Activated naive CD4-positive, alpha-beta T cell treated with anti-CD3 and anti-CD28 coated beads, Interleukin-2, amount 50 U/mL, for 72 hours (primary cell): ENCODE measurements at regions not wholly inside any gene's neighbourhood (a gene's known extent, or its start where the extent isn't known, plus 50 kb on each side); places are given as distances from the start of the nearest gene placed in this dataset.

Source experiments
- ATAC-seq, 2 donors: fragments of 150-1000 bp; cut with Tn5 transposase; 2 replicates each; pipeline ENCODE4 v1.10.0; 2021; ENCODE audit warnings: mild to moderate bottlenecking in 2 of 2, moderate library complexity in 2 of 2
- DNase-seq, 2 donors: peaks; one replicate each; pipeline ENCODE4 v3.0.0; 2021 to 2022; ENCODE audit warnings: low spot score in 2 of 2
- H3K27ac Mint-ChIP-seq, 2 donors: one replicate each; pipeline ENCODE4 v1.8.0; 2022; ENCODE audit warnings: mild to moderate bottlenecking in 2 of 2, mixed read lengths in 2 of 2
- H3K36me3 Mint-ChIP-seq, 2 donors: one replicate each; pipeline ENCODE4 v1.8.0; 2022; ENCODE audit warnings: mixed read lengths in 2 of 2
- H3K9me3 Mint-ChIP-seq, 2 donors: one replicate each; pipeline ENCODE4 v1.8.0; 2022; ENCODE audit warnings: mixed read lengths in 2 of 2

DNA sequence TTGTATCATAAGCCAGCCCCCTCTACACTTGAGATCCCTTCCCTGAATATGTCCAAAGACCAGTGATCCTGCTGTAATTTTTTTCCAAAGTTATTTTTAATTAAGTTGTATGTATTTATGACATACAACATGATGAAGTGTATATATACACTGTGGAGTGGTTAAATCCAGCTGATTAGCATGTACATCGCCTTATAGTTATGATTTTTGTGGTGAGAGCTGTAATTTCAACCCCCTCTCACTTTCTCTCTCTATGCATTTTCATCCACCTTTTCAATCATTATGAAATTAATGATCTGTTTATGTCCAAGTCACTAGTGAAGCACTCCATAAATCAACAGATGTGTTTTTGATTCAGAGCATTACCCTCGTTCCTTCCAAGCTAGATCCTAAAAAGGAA, 85.3 kb downstream of the KCTD12 start:
- Mint-ChIP-seq H3K27ac (no peak overlapping the region), H3K9me3 (no peaks in the 10 kb centered on the region), H3K36me3 (no peaks in the 10 kb centered on the region)
- ATAC-seq = no peak
- no peak for DNase-seq

DNA sequence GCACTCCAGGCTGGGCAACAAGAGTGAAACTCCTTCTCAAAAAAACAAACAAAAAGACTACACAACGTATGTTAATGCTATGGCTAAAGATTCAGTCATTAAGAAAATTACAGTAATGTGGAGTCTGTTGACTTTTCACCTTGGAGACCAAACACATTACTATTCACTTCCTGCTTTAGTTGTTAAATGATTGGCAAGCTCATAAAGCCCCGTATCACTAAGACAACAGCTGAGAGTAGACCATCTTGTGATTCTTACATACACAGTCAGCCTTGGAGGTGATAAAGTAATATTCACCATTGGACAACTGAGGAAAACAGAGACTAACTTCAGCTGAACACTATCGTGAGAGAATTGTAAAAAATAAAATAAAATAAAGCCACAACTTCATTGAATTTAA, 86.5 kb downstream of the KCTD12 start:
- no peaks in the 10 kb centered on the region for H3K9me3 Mint-ChIP-seq
- no peaks in the 10 kb centered on the region for H3K36me3 Mint-ChIP-seq
- H3K27ac Mint-ChIP-seq = no peak overlapping the region
- ATAC-seq (peak in 1 of 2 donors; percentile 64), DNase-seq (no peak)

DNA sequence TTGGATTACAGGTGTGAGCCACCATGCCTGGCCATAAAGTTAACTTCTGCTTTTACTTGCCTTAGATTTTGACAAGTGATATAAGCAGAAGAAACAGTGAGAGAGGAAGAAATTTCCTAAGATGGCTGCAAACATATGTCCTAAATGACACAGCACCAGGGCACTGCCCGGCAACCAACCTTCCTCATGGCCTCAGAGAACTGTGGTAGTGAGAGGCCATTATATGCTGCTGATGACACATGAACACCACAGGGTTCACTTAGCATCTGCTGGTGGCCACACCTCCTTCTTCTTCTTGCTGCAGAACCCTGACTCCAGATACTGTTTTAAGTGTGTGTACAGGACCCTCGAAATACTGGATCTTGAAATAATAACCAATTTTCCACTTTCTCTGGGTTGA, 88.2 kb downstream of the KCTD12 start:
- ATAC-seq (no peak), DNase-seq (no peak)
- Mint-ChIP-seq H3K9me3 (no peaks in the 10 kb centered on the region), H3K36me3 (no peaks in the 10 kb centered on the region), H3K27ac (no peak overlapping the region)

DNA sequence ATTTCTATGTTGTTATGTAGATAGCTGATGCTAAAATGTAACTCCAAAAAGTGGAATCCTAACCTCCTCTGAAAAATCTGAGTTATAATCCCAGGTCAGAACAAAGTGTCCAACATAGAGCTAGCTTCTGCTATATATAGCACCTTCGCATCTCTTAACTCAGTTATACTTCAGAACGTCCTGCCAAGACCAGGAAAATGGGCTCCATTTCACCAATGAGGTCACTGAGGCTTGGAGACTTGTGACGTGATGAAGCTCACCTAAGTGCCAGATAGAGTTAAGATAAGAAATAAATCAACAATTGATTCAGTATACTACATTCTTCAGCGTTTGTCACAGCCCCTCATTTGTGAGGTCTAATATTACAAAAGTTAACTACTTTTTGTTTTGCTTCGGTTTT, 88.8 kb downstream of the KCTD12 start:
- Mint-ChIP-seq H3K36me3 (no peaks in the 10 kb centered on the region), H3K9me3 (no peaks in the 10 kb centered on the region), H3K27ac (no peak overlapping the region)
- DNase-seq (no peak), ATAC-seq (no peak)

DNA sequence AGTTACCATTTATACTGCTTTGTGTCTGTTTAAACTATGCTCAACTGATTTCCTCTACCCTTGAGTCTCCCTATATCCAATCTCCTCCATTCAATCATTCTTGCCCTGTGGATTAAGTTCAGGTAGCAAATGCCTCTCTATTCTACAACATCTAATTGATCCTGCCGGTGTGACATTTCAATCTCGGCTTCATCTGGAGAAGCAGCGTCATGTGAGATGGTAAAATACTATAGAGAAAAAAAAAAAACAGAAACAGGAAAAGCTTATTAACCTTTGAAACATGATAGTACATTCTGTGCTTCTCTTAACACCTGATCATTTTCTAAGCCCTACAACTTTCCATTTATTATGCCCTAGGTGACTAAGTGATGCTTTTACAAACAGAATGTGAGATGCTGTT, 89.4 kb downstream of the KCTD12 start:
- DNase-seq = no peak
- no peak for ATAC-seq
- H3K9me3 Mint-ChIP-seq = no peaks in the 10 kb centered on the region
- no peaks in the 10 kb centered on the region for H3K36me3 Mint-ChIP-seq
- H3K27ac Mint-ChIP-seq = no peak overlapping the region

DNA sequence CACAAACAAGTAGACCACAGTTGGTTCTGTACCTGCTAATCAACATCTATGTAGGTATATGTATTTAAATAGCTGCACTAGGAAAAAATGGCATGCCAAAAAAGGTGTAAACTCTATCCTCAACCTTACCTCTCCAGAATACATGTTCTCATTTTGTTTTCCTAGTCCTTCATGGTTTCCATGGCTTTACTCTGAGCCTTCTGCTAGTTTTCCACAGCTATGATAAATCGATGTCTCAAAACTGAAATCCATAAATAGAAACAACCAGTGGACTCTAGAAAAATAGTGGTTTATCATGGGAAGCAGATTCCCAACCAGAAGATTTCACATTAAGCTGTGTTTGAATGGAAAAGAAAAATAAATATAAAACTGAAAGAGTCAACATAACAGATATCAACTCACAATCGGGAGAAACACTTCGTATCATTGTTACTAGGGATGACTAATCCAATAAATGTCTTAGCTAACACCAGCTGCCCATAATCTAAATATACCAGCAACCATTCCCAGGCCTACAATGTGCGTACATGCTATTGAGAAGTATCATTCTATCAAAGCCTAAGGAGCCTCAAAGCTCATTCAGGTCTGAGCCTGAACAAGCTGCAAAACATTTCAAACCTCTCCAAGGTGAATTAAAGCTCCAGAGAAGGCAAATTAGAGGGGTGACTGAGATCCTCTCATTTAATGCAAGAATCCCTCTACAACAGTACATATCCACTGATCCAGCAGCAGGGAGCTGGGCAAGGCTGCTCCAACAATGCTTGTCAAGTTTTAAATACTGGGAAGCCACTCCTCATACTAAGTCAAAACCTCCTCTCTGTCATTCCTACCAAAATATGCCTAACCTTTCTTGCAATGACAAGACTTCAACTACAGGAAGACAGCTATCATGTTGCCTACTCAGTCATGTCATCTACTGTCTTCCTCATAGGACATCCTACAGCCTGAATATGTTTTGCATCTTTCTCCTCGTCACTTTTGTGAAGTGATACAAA, 90.2 kb downstream of the KCTD12 start:
- H3K27ac Mint-ChIP-seq = no peak overlapping the region
- DNase-seq (no peak), ATAC-seq (no peak)
- no peaks in the 10 kb centered on the region for H3K36me3 Mint-ChIP-seq
- H3K9me3 Mint-ChIP-seq = no peaks in the 10 kb centered on the region

DNA sequence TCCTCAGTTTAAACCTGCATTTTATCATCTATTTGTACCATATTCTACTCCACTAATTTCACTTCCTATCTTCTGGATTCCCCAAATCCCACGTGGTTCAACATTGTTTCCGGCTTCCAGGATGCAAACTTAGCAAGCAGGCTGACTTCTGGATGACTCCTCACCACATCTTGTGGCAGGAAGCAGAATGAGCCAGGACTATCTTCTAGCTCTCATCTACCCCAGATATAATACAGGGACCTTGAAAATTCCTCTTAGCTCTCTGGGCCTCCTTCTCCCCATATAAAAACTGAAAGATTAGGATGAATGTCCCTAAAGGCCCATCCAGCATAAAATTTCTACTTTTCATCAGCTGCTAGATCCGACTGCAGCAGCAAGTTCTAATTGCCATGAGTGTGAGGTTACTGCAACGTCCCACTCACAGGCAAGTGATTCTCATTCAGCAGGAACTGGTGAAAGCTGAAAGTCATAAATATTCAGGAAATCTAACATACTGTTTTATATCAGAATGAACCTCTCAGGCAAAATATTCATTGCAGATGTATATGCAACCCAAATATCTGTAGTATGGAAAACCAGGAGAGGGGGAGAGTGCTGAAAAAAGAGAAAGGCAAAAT, 93.4 kb downstream of the KCTD12 start:
- Mint-ChIP-seq H3K27ac (no peak overlapping the region), H3K36me3 (no peaks in the 10 kb centered on the region)
- no peak for ATAC-seq

DNA sequence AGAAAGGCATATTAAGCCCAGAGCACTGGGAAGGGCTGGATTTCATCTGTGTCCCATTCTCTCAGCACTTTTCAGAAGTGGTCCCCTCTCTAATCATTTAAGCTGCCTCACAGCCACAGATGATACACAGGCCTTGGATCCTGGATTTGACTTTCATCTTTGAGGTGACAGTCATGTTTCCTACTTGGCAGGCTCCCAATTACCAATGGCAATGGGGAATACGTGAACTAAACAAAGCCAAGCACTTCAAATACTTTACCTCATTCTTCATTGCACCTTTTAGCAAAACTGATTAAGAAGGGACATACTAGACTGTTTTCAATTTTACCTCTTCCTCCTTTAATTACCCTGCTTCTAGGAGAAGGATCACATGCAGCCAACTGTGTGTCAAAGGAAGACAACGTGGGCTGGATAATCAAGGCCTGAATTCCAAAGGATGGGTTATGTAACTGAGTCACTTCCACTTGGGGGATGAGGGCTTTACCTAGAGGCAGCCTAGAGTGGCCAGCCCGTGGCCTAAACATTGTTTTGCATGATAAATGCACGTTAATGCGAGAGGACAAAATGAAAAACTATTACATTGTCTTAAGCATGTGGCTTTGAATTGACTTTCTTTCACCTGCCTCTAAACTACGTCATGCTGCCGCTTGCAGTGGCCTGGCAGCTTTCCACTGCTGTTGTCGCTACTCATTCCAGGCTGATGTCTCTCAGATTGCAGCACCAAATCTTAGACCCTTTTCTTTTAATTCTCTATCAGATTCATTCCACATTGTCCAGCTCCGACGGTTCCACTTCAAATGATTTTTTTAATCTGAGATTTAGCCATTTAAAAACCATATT, 95.0 kb downstream of the KCTD12 start:
- DNase-seq = no peak
- H3K27ac Mint-ChIP-seq = no peak overlapping the region
- no peaks in the 10 kb centered on the region for H3K9me3 Mint-ChIP-seq
- H3K36me3 Mint-ChIP-seq = no peaks in the 10 kb centered on the region
- ATAC-seq = no peak

More for the DNA sequence above, 93.4 kb downstream of the KCTD12 start:
- no peak for DNase-seq
- no peaks in the 10 kb centered on the region for H3K9me3 Mint-ChIP-seq

DNA sequence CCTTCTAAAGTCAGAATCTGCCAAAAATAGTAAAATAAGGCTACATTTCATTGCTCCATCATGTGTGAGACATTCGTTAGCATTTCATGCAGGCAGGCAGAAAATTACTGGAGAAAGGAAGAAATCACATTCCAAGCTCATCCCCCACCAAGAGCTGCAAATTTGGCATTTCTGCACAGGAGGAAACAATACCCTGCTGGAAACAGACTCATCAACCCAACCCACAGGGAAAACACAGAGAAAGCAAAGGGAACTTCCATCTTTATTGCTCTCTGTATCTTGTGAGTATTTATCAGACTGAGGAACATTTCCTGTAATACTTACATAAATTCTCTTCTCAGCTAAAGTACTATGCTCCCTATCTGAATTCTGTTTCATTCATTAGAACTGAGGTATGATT, 95.7 kb downstream of the KCTD12 start:
- DNase-seq = no peak
- Mint-ChIP-seq H3K27ac (no peak overlapping the region), H3K36me3 (no peaks in the 10 kb centered on the region), H3K9me3 (no peaks in the 10 kb centered on the region)
- ATAC-seq = no peak

DNA sequence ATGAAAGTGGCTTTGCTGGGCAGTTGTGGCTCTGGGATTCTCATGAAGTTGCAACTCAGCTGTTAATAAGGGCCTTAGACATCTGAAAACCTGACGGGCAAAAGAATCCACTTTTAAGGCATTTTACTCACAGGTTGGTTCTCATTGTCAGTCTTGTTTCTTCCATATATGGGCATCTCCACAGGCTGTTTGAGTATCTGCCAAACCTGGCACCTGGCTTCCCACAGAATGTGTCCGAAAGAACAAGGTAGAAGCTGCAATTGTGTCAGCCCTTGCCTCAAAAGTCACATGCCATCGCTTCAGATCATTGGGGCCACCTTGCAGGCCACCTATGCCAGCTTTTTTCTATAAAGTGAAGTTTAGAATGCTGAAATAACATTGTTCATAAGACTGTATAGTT, 102.4 kb downstream of the KCTD12 start:
- no peaks in the 10 kb centered on the region for H3K9me3 Mint-ChIP-seq
- no peak for ATAC-seq
- H3K27ac Mint-ChIP-seq = no peak overlapping the region
- peaks cover 0 to 4% of the 10 kb centered on the region in 2 donors for H3K36me3 Mint-ChIP-seq
- DNase-seq = no peak

DNA sequence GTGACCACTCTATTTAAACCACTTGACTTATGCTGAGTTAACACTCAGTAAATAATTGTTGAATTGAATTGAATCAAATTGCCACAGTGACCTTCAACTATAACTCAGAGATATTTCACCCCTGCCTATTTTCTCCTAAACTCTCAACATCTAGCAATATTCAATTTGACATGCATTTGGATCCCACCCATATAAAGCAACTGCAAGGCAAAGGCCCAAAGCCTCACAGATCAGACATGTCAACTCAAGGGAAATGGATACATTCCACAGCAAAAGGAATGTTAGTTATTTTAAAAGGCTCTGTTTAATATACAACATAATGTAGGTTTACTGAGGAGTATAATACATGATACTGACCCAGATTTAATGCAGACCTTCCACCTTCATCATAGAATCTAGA, 107.4 kb downstream of the KCTD12 start:
- Mint-ChIP-seq H3K9me3 (no peaks in the 10 kb centered on the region), H3K36me3 (peaks cover 0 to 4% of the 10 kb centered on the region in 2 donors), H3K27ac (no peak overlapping the region)
- ATAC-seq (no peak), DNase-seq (no peak)

DNA sequence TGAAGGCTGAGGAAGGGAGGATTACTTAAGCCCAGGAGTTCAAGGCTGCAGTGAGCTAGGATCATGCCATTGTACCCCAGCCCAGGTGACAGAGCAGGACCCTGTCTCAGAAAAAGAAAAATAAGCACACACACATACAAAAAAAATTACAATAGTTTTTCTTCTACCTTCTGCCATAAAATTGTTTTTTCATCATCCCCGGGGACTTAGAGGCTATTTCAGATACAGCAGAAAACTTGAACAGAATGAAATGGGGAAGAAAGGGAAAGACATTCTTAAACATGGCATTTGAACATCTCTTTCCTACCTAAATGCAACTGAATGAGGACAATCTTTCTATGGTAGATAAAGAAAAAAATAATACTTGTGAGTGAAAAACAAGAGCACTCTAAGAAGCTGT, 109.1 kb downstream of the KCTD12 start:
- Mint-ChIP-seq H3K27ac (no peak overlapping the region), H3K9me3 (no peaks in the 10 kb centered on the region), H3K36me3 (peaks cover 0 to 4% of the 10 kb centered on the region in 2 donors)
- no peak for DNase-seq
- no peak for ATAC-seq

DNA sequence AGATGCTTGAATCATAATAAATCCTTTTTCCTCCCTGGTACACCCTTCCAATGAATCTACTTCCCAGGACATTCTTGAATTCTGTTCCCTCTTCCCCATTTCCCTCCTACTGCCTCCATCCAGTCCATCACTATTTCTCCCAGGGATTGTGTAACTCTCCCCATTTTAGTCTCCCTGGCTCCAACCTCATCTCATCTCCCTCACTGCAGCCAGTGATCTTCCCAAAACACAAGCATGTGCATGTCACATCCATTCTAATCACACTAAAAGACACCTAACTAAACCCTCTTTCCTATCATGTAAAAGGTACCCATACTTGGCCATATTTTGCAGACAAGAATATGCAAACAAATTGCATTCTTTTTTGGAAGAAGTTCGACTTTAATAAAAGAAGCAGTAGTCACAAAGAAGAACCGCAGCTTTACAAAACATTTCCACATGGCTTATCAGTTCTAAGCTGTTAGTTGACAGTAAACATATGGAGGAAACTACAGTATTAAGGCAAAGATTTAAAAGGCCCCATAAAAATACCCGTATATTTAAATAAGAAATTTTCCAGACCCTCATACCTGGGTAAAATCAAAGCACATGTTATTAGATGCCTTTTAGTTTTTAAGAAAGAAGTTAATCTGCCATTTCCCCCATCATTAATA, 111.0 kb downstream of the KCTD12 start:
- ATAC-seq (no peak), DNase-seq (no peak)
- Mint-ChIP-seq H3K9me3 (no peaks in the 10 kb centered on the region), H3K27ac (peak overlapping the region in 1 of 2 donors; percentile 2), H3K36me3 (no peaks in the 10 kb centered on the region)

DNA sequence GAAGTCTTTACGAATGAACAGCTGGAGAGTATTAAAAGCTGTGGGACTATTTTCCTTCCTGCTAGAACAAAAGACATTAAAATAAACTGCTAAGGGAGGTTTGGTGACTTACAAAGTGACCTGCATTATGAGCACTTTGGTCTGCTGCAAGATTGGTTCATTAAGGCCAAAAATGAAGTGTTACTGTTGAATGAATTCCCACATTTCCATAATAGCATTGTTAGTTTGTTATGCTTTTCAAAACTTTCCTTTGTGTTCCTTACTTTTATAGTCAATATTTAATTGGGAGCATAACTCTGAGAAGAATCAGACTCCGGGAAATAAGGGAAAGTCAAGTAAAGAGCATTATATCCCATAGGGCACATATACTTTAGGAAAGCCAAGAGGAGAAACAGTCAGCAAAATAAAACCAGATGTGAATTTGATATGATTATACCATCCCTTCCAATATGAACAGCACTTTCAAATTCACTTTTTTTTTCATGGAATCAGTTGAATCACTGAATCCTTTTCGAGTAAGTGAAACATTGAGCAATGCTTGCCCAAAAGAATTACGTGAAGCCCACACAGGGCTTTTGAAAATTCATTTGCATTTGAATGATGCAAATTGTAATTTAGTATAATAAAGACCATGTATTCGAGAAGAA, 112.6 kb downstream of the KCTD12 start:
- no peak for DNase-seq
- ATAC-seq = no peak
- Mint-ChIP-seq H3K36me3 (no peaks in the 10 kb centered on the region), H3K27ac (no peak overlapping the region), H3K9me3 (no peaks in the 10 kb centered on the region)

DNA sequence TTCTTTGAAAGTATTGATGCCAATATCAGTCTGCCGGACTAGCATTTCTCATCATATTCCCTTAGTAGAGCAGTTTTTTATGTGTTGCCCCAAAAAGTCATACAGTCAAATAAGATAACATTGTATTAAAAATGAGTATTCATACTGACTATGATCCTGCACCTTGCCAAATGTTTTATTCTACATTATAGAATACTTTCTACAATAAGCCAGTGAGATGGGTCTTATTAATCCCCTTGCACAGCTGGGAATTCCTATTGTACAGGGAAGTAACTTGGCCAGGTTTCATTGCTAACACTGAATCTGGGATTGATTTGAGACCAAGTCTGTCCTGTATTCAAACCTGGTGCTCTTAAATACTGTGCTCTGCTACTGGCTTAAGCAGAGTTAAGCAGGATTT, 114.0 kb downstream of the KCTD12 start:
- H3K27ac Mint-ChIP-seq = no peak overlapping the region
- ATAC-seq (no peak), DNase-seq (no peak)
- H3K36me3 Mint-ChIP-seq = no peaks in the 10 kb centered on the region
- H3K9me3 Mint-ChIP-seq = no peaks in the 10 kb centered on the region

DNA sequence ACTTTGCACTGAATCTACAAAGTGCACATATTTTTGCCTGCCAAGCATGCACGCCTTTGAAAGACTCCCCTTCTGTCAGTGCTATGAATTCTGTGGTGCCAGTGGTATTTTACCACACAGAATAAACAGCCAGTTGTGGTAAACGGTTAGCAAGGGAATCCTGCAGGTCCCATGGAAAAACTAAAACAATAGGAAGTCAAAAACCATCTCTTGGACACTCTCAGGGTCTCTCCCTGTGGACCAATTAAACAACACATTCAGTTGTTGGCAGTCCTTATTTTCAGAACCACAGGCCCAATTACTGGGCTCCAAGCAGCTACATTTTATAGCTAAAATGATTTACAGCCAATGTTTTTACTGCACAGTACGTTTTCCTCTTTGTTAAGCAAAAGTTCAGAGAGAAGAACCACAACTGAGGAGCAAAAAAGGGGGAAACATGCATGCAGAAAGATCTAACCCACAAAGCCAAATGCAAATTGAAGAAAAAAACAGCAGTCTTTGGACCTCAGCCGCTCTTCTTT, 116.9 kb downstream of the KCTD12 start:
- H3K9me3 Mint-ChIP-seq = no peaks in the 10 kb centered on the region
- DNase-seq (no peak), ATAC-seq (no peak)
- no peak overlapping the region for H3K27ac Mint-ChIP-seq
- no peaks in the 10 kb centered on the region for H3K36me3 Mint-ChIP-seq
